HG02678 (cell line): ENCODE measurements at regions not wholly inside any gene's neighbourhood (a gene's known extent, or its start where the extent isn't known, plus 50 kb on each side); places are given as distances from the start of the nearest gene placed in this dataset.

Experiments
- ATAC-seq: cut with Tn5 transposase; IDR thresholded peaks from one replicate; pipeline ENCODE4 v1.9.1; 2021; ENCODE audit warnings: mild to moderate bottlenecking, moderate library complexity; ENCODE audit not compliant: unreplicated experiment

GRCh38 chr12:40614923-40615322 is 77.3 kb upstream of the CNTN1 start:
- peak; percentile 60 for ATAC-seq

GRCh38 chr12:40615590-40615989 is 76.6 kb upstream of the CNTN1 start:
- no peak for ATAC-seq

DNA sequence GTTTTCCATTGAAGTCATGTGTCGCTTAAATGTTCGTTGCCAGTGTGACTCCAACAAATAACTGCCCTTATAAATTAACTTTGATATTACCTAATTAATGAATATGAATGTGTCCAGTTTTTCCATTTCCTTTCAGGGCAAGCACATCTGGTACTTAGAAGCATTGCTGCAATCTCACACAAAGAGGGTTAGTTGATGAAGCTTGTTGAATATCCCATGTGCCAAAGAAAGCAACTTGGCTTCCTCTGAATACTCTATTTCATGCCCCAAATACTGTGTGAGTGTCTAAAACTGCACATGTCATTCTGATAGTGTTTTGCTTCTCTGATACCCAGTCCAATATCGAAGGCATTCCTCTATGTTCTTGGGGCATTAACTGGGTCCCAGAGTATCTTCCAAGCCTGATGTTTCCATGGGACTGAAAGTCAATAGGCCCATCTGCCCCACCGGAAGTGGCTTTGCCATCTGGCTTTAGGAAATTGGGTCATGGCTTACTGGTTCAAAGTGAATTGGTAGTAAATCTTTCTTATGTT is 75.8 kb upstream of the CNTN1 start:
- ATAC-seq: no peak

GRCh38 chr12:40618636-40619035 is 73.6 kb upstream of the CNTN1 start:
- ATAC-seq: no peak

DNA sequence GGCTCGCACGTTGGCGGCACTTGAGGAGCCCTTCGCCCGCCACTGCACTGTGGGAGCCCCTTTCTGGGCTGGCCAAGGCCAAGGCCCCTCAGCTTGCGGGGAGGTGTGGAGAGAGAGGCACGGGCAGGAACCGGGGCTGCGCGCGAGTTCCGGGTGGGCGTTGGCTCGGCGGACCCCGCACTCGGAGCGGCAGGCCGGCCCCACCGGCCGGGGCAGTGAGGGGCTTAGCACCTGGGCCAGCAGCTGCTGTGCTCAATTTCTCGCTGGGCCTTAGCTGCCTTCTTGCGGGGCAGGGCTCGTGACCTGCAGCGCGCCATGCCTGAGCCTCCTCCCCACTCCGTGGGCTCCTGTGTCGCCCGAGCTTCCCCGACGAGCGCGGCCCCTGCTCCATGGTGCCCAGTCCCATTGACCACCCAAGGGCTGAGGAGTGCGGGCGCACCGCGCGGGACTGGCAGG is 71.6 kb upstream of the CNTN1 start:
- no peak for ATAC-seq

- peak; percentile 70 for ATAC-seq
Observed at GRCh38 chr12:40622246-40622838, 69.9 kb upstream of the CNTN1 start.

DNA sequence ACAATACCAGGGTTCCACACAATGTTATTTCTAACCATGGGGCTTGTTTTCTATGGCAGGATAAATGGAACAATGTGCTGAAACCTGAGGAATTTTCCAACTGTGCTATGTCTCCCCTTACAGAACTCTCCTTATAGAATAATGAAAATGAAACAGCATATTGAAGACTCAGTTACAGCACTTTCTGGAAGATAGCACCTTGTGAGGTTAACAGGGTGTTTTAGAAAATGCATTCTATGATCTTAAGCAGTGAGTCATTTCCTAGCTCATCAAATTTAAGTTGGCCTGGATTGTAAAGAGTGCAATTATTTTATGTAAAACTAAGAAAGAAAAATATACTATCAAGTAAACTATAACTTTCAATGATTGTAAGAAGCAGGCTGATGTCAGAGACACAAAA is 60.1 kb upstream of the CNTN1 start:
- no peak for ATAC-seq

DNA sequence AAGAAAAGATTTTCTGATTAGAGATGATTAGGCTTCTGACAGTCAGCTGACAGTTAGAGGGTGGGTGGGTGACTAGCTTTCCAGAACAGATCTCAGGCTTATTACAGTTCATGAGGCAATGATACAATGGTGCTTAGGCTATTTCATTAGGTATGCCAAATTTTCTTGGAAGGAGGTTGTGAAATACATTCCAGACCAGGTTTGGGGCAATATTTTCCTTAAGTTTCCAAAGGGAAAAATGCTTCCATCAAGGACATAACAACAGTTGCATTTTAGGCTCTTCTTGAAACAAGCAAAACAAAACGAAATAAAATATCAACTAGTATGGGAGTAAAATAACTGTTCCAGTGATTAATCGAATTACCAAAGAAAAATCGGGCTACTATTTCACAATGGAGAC is 59.3 kb upstream of the CNTN1 start:
- no peak for ATAC-seq

- no peak for ATAC-seq
Observed at GRCh38 chr12:40634517-40635131, 57.6 kb upstream of the CNTN1 start.

- no peak for ATAC-seq
Observed at GRCh38 chr12:40635141-40635731, 57.0 kb upstream of the CNTN1 start.
